Ovary (tissue), 7 donors: ENCODE measurements at regions not wholly inside any gene's neighbourhood (a gene's known extent, or its start where the extent isn't known, plus 50 kb on each side); places are given as distances from the start of the nearest gene placed in this dataset.

ENCODE experiments used
- DNase-seq, 5 donors: peaks; one replicate each; pipeline ENCODE4 v3.0.0-alpha.2; 2019 to 2020
- H3K27ac ChIP-seq, 2 donors: fragments of 200-600 bp; one replicate each; pipeline versions ENCODE4 v1.5.1 to v1.8.0; 2019 to 2022
- H3K27me3 ChIP-seq: fragments of 200-600 bp; one replicate; pipeline ENCODE4 v1.8.0; 2022
- H3K36me3 ChIP-seq: fragments of 200-600 bp; sonication (generic); one replicate; pipeline ENCODE4 v1.5.1; 2019
- H3K4me1 ChIP-seq: one replicate; pipeline ENCODE4 v1.8.1; 2013; ENCODE audit warnings: mild to moderate bottlenecking, moderate library complexity; ENCODE audit not compliant: insufficient read depth
- H3K4me3 ChIP-seq: fragments of 200-600 bp; sonication (generic); one replicate; pipeline ENCODE4 v1.5.1; 2017
- H3K9me3 ChIP-seq, 2 donors: fragments of 200-600 bp in 1 of 2; sonication (generic) in 1 of 2; one replicate each; pipeline versions ENCODE4 v1.5.1 to v1.8.1; 2013 to 2019; ENCODE audit warnings: mild to moderate bottlenecking in 1 of 2, moderate library complexity in 1 of 2
- EP300 ChIP-seq: sonication (generic); formaldehyde crosslinking; IDR thresholded peaks from one replicate; pipeline ENCODE4 v1.6.1; 2017; ENCODE audit warnings: antibody characterized with exemption
- POLR2A ChIP-seq: fragments of 450-650 bp; IDR thresholded peaks from one replicate; pipeline ENCODE4 v1.6.1; 2017; ENCODE audit warnings: antibody characterized with exemption, mild to moderate bottlenecking, moderate library complexity
- WGBS, 3 donors: extraction: QIAGEN DNeasy Blood & Tissue Kit in 1 of 3; methylation state at CpG; one replicate each; pipeline versions ENCODE4 v1.1.5 to v1.1.7; 2013 to 2017; 5-methylcytosine and 5-hydroxymethylcytosine counted together
- intact Hi-C, 4 donors: fragments of 100-400 bp; cut with DNase I; formaldehyde crosslinking; loops; one replicate each; pipeline versions ENCODE4 v1.11.0 to v1.15.1; 2022 to 2023
- TF ChIP-seq, protein P1 (sequence below), 3 donors: fragments of 450-650 bp in 2 of 3; fragments of 200-600 bp in 1 of 3; IDR thresholded peaks; one replicate each; pipeline versions ENCODE4 v1.5.1 to v1.8.0; 2016 to 2022; ENCODE audit warnings: antibody characterized with exemption in 3 of 3, mild to moderate bottlenecking in 1 of 3
- donor health status: DM: no; HTN: no; CAD: no; lungs with moderate emphysema.
- donor health status: DM: no; HTN: no; CAD: no.
- donor health status: Bipolar disorder and iron deficiency.
- donor health status: DM: no; HTN: no; CAD: no.
- donor health status: DM: yes; HTN: yes; CAD: no.

DNA sequence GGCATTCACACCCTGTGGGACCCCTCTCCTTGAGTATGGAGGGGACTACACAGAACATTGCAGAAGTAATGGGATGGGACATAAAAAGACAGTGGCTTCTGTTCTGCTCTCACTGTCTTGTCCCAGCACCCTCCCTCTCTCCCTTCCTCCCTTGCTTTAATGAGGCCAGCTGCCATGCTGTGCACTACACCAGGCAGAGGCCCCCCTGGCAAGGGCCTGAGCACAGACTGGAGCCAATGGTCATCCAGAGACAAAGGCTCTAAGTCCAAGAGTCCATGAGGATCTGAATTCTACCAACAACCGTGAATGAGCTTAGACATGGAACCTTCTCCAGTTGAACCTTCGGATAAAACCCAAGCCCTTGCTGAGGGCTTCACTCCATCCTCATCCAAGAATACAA is 263.0 kb downstream of the NDUFA10 start:
- WGBS, 3 donors, result 95 to 100% (median 97%) methylated on average over 2 of the region's 2 CpGs
- DNase-seq, result peak in 1 of 5 donors; percentile 10
- H3K4me1 ChIP-seq, result peaks cover 3% of the 10 kb centered on the region

DNA sequence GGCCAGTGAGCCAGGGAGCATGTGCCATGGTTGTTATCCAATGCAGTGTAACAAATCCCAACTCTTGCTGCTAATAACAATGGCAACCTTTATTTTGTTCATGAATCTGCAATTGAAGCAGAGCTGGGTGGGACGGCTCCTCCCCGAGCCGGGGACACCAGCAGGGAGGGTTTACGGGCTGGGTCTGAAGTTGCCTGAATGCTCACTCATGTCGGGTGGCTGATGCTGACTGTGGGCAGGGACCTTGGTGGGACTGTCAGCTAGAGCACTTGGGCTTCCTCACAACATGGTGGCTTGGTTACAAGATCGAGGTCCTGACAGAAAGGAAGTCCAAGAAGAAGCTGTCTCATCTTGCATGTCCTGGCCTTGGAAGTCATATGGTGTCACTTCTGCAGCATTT is 264.5 kb downstream of the NDUFA10 start:
- H3K27ac ChIP-seq, result no peak overlapping the region
- H3K36me3 ChIP-seq, result no peaks in the 10 kb centered on the region
- peaks cover 9% of the 10 kb centered on the region for H3K4me1 ChIP-seq
- H3K4me3 ChIP-seq, result no peak overlapping the region
- peak in 1 of 5 donors; percentile 7 for DNase-seq
- no peaks in the 10 kb centered on the region for H3K27me3 ChIP-seq
- intact Hi-C loops, result no loop called here
- 91 to 97% (median 92%) methylated on average over 5 to 6 of the region's 6 CpGs for WGBS, 3 donors
- TF ChIP-seq POLR2A (no peak), EP300 (no peak)
- TF ChIP-seq, protein P1, sequence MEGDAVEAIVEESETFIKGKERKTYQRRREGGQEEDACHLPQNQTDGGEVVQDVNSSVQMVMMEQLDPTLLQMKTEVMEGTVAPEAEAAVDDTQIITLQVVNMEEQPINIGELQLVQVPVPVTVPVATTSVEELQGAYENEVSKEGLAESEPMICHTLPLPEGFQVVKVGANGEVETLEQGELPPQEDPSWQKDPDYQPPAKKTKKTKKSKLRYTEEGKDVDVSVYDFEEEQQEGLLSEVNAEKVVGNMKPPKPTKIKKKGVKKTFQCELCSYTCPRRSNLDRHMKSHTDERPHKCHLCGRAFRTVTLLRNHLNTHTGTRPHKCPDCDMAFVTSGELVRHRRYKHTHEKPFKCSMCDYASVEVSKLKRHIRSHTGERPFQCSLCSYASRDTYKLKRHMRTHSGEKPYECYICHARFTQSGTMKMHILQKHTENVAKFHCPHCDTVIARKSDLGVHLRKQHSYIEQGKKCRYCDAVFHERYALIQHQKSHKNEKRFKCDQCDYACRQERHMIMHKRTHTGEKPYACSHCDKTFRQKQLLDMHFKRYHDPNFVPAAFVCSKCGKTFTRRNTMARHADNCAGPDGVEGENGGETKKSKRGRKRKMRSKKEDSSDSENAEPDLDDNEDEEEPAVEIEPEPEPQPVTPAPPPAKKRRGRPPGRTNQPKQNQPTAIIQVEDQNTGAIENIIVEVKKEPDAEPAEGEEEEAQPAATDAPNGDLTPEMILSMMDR (IDR thresholded peaks at IDR 0.05), result no peak
- no peaks in the 10 kb centered on the region for H3K9me3 ChIP-seq

More for the DNA sequence above, 263.0 kb downstream of the NDUFA10 start:
- no peaks in the 10 kb centered on the region for H3K9me3 ChIP-seq
- H3K27ac ChIP-seq, result no peak overlapping the region
- TF ChIP-seq POLR2A (no peak), EP300 (no peak)
- TF ChIP-seq, protein P1 (IDR thresholded peaks at IDR 0.05), result no peak
- intact Hi-C loops, result no loop called here
- no peaks in the 10 kb centered on the region for H3K27me3 ChIP-seq
- no peak overlapping the region for H3K4me3 ChIP-seq
- H3K36me3 ChIP-seq, result no peaks in the 10 kb centered on the region

DNA sequence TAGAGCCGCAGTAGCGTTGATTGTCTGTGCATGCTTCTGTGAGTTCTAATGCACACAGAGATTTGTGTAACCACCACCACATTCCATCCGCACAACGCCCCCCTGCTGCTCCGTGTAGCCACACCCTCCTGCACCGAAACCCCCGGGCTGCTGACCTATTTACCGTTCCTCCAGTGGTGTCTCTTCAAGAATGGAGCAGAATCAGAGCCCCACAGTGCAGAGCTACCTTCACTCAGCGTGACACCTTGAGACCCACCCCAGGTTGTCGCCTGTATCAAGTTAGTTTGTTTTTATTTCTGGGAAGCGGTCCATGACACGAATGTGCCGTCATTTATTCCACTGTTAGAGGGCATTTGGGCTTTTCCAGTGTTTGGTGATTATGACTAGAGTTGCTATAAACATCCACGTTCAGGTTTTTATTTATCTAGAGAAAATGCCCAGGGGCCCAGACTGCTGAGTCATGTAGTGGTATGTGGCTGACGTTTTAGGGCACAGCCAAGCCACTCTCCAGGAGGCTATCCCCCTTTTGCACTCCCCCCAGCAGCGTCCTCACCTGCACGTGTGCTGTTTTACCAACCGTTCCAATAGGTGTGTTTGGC is 266.8 kb downstream of the NDUFA10 start:
- DNase-seq, result no peak
- intact Hi-C loops, result no loop called here
- Histone ChIP-seq H3K27me3 (no peaks in the 10 kb centered on the region), H3K36me3 (no peaks in the 10 kb centered on the region), H3K27ac (no peak overlapping the region), H3K9me3 (no peaks in the 10 kb centered on the region), H3K4me1 (peaks cover 9% of the 10 kb centered on the region), H3K4me3 (no peak overlapping the region)
- TF ChIP-seq POLR2A (no peak), EP300 (no peak)
- TF ChIP-seq, protein P1 (IDR thresholded peaks at IDR 0.05), result no peak
- WGBS, 3 donors, result 56 to 64% (median 60%) methylated on average over 18 of the region's 18 CpGs

DNA sequence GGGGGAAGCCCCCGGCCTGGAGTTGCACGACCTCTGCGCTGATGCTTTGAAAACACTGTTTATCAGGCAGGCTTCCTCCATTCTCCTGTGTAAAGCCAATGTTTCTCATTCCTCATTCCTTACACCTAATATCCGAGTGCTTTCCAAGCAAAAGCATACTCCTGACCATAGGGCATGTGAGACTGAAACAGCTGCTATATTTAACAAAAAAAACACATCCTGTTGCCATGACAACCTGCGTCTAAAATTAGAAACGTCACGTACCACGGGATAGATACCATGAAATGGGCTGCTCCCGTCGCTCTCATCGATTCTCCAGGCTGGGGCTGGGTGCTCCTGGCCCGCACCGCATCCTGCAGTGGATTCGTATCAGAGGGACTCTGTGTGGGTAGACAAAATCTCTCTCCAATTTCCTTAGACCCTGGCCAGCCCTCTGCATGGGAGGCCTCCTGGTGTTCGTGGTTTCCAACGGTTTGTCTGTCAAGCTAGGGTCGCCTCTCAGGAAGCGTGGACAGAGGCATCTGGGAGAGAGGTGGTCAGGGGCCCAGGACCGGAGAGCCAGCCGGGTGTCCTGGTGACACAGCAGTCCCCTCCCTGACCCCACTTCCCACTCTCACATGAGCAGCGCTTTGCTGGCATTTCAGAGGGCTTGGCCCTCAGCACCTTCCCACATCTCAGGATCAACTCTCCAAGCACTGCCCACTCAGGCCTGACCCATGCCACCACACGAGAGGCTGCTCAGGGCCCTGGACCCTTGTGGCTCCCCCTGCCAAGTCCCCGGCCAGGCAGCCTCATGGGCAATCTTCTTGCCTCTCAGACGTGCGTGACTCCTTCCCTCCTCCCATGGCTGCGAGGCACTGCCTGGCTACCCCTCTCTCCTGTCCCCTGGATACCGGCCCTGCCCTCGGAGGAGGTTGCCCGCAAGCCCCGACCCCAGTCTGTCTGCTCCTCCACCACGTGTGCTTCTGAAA is 268.1 kb downstream of the NDUFA10 start:
- no peak overlapping the region for H3K4me3 ChIP-seq
- WGBS, 3 donors, result 38 to 50% (median 41%) methylated on average over 31 of the region's 31 CpGs
- peaks cover 13% of the 10 kb centered on the region for H3K4me1 ChIP-seq
- no peak for DNase-seq
- TF ChIP-seq, protein P1 (IDR thresholded peaks at IDR 0.05), result no peak
- TF ChIP-seq EP300 (no peak), POLR2A (no peak)
- H3K27me3 ChIP-seq, result no peaks in the 10 kb centered on the region
- peak overlapping the region in 1 of 2 donors; percentile 26 for H3K27ac ChIP-seq
- H3K36me3 ChIP-seq, result no peaks in the 10 kb centered on the region
- no peaks in the 10 kb centered on the region for H3K9me3 ChIP-seq
- intact Hi-C loops, result no loop called here
